HG03354 (cell line): ENCODE measurements at regions not wholly inside any gene's neighbourhood (a gene's known extent, or its start where the extent isn't known, plus 50 kb on each side); places are given as distances from the start of the nearest gene placed in this dataset.

Experiments used
- ATAC-seq: cut with Tn5 transposase; IDR thresholded peaks from one replicate; pipeline ENCODE4 v1.9.1; 2021; ENCODE audit warnings: mild to moderate bottlenecking; ENCODE audit not compliant: unreplicated experiment, poor library complexity, severe bottlenecking

DNA sequence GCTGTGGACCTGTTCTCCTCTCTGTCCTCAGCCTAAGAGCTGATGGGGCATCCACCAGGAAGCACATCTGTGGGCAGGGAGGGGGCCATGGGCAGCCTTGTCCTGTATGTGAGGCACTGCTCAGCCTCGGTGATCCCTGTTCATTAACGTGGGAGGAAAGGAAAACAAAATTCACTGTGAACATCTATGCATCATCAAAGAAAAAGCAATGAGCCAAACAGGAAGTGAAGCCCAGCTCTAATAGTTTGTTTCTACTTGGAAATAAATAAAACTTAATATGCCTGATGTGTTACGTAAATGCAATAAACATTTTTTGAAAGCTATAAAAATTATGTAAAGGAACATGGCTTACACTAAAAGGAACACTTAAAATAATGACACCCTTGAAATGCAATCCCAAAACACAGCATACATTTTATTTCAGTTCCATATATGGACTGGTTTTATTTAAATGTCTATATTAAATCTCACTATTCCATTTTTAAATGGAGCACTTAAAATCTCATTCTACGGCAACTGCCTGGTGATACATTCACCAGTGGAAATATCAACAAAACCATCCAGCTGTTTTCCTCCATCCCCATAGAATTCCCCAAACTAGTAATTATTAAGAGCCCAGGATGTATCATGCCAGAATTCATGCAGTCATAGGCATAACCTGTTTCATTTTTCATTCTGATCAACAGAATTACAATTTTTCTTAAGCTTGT is 78.3 kb downstream of the ZNF280B start:
- ATAC-seq = no peak

GRCh38 chr22:22431271-22432220 is 77.0 kb downstream of the ZNF280B start:
- peak; percentile 65 for ATAC-seq

- ATAC-seq = no peak
Observed at GRCh38 chr22:22432479-22432878, 76.1 kb downstream of the ZNF280B start.

DNA sequence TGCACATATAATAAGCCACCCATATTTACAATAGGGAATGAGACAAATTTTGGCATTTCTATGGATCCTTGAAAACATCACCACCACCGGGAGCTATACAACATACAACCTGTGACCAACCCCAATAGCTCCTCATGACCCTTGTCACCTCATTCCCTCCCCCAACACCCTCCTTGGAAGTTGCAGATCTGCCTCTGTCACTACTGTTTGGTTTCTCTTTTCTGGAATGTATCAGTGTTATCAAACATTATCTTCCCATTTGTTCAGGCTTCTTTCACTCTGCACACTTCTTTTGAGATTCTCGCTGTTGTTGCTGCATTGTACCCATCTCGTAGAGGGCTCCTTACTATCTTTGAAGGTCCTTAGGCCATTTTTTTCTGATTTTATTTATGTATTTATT is 75.6 kb downstream of the ZNF280B start:
- no peak for ATAC-seq

DNA sequence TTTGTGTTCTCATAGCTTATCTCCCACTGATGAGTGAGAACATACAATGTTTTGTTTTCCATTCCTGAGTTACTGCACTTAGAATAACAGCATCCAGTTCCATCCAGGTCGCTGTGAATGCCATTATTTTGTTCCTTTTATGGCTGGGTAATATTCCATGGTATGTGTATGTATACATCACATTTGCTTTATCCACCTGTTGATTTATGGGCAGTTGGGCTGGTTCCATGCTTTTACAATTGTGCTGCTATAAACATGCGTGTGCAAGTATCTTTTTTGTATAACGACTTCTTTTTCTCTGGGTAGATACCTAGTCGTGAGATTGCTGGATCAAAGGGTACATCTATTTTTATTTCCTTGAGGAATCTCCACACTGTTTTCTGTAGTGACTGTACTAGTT is 74.8 kb downstream of the ZNF280B start:
- no peak for ATAC-seq
